ENCODE measurements at regions not wholly inside any gene's neighbourhood (a gene's known extent, or its start where the extent isn't known, plus 50 kb on each side); places are given as distances from the start of the nearest gene placed in this dataset.

DNA sequence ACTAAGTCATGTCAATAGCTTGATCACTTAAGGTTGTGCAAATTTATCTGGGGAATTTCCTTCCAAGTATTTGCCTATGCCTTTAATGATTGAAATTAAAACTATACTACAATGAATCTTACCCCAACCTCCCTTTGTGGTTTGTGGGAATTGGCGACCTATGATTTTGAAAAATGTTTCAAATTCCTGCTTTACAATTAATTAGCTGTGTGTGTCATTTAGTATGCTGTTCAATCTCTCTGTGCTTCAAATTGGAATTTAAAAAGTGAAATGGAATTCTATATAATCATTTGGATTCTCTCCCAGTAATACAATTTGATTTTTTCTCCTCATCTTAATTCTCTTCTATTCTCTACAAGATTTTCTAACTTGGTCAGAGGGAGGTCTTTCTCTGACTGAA lies 2319.5 kb downstream of the ARAP2 start:
- no peak for TF ChIP-seq POLR2A (IDR thresholded peaks at IDR 0.05; ENCODE audit: low read depth, low read length)
- no peak for TF ChIP-seq TAF1 (IDR thresholded peaks at IDR 0.05; ENCODE audit: borderline replicate concordance, low read depth, low read length)
- no peak for TF ChIP-seq POLR2AphosphoS5 (IDR thresholded peaks at IDR 0.05; ENCODE audit: low read depth, low read length)
